ENCODE measurements at regions not wholly inside any gene's neighbourhood (a gene's known extent, or its start where the extent isn't known, plus 50 kb on each side); places are given as distances from the start of the nearest gene placed in this dataset.

DNA sequence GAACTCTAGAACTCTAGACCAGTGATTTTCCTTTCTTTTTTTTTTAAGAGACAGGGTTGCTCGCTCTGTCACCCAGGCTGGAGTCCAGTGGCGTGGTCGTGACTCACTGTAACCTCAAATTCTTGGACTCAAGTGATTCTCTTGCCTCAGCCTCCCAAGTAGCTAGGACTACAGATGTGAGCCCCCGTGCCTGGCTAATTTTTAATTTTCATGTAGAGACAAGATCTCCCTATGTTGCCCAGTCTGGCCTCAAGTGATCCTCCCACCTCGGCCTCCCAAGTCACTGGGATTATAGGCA lies 359.6 kb downstream of the SHQ1 start:
- no peaks in the 10 kb centered on the region for H3K9me2 ChIP-seq (ENCODE audit: insufficient read depth)
- H3K4me2 ChIP-seq, result peak overlapping the region; percentile 62; the same call in 1 of the 2 replicates
- Mint-ChIP-seq H3K27ac (no peak overlapping the region), H3K27me3 (ENCODE audit: insufficient read depth, low read depth, poor library complexity) (peaks cover 18% of the 10 kb centered on the region), H3K9me3 (no peaks in the 10 kb centered on the region), H3K36me3 (ENCODE audit: low read depth) (no peaks in the 10 kb centered on the region), H3K4me3 (no peak overlapping the region), H3K4me1 (peaks cover 30% of the 10 kb centered on the region)
- no peaks in the 10 kb centered on the region for H4K20me1 ChIP-seq (replicated peaks; ENCODE audit: insufficient read depth)
- H2AFZ ChIP-seq, result no peak overlapping the region
- no peaks in the 10 kb centered on the region for H3K36me3 ChIP-seq (ENCODE audit: insufficient read depth)
- H3K4me1 ChIP-seq (ENCODE audit: insufficient read depth), result peaks cover 17% of the 10 kb centered on the region
- no peaks in the 10 kb centered on the region for H3K27me3 ChIP-seq (ENCODE audit: insufficient read depth)
- H3K79me2 ChIP-seq (replicated peaks; ENCODE audit: insufficient read depth), result no peaks in the 10 kb centered on the region
- H3K27ac ChIP-seq (ENCODE audit: low read depth), result no peak overlapping the region
- ATAC-seq, result no peak
- H3K4me3 ChIP-seq, result no peak overlapping the region
- TF ChIP-seq, protein P1, sequence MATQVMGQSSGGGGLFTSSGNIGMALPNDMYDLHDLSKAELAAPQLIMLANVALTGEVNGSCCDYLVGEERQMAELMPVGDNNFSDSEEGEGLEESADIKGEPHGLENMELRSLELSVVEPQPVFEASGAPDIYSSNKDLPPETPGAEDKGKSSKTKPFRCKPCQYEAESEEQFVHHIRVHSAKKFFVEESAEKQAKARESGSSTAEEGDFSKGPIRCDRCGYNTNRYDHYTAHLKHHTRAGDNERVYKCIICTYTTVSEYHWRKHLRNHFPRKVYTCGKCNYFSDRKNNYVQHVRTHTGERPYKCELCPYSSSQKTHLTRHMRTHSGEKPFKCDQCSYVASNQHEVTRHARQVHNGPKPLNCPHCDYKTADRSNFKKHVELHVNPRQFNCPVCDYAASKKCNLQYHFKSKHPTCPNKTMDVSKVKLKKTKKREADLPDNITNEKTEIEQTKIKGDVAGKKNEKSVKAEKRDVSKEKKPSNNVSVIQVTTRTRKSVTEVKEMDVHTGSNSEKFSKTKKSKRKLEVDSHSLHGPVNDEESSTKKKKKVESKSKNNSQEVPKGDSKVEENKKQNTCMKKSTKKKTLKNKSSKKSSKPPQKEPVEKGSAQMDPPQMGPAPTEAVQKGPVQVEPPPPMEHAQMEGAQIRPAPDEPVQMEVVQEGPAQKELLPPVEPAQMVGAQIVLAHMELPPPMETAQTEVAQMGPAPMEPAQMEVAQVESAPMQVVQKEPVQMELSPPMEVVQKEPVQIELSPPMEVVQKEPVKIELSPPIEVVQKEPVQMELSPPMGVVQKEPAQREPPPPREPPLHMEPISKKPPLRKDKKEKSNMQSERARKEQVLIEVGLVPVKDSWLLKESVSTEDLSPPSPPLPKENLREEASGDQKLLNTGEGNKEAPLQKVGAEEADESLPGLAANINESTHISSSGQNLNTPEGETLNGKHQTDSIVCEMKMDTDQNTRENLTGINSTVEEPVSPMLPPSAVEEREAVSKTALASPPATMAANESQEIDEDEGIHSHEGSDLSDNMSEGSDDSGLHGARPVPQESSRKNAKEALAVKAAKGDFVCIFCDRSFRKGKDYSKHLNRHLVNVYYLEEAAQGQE (IDR thresholded peaks at IDR 0.05; ENCODE audit: unreplicated experiment), result no peak
- TF ChIP-seq STAT1 (IDR thresholded peaks at IDR 0.05; ENCODE audit: unreplicated experiment) (no peak), ZNF331 (CRISPR knock-in tag; IDR thresholded peaks at IDR 0.05; ENCODE audit: low read depth) (no peak), NANOG (IDR thresholded peaks at IDR 0.05; ENCODE audit: borderline replicate concordance) (no peak), POLR2AphosphoS5 (IDR thresholded peaks at IDR 0.05; ENCODE audit: low read depth) (no peak), ZNF114 (CRISPR knock-in tag; IDR thresholded peaks at IDR 0.05) (no peak), JUNB (IDR thresholded peaks at IDR 0.05; ENCODE audit: unreplicated experiment) (no peak), EZH2 (IDR thresholded peaks at IDR 0.05; ENCODE audit: low read depth, unreplicated experiment) (no peak), CREB1 (CRISPR knock-in tag; IDR thresholded peaks at IDR 0.05; ENCODE audit: low read depth) (no peak), EZH2phosphoT487 (IDR thresholded peaks at IDR 0.05; ENCODE audit: unreplicated experiment) (no peak)
- TF ChIP-seq, protein P2, sequence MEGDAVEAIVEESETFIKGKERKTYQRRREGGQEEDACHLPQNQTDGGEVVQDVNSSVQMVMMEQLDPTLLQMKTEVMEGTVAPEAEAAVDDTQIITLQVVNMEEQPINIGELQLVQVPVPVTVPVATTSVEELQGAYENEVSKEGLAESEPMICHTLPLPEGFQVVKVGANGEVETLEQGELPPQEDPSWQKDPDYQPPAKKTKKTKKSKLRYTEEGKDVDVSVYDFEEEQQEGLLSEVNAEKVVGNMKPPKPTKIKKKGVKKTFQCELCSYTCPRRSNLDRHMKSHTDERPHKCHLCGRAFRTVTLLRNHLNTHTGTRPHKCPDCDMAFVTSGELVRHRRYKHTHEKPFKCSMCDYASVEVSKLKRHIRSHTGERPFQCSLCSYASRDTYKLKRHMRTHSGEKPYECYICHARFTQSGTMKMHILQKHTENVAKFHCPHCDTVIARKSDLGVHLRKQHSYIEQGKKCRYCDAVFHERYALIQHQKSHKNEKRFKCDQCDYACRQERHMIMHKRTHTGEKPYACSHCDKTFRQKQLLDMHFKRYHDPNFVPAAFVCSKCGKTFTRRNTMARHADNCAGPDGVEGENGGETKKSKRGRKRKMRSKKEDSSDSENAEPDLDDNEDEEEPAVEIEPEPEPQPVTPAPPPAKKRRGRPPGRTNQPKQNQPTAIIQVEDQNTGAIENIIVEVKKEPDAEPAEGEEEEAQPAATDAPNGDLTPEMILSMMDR (conservative IDR thresholded peaks at IDR 0.05; ENCODE audit: low read depth in 2 of 2), result no peak
- TF ChIP-seq, protein P3, sequence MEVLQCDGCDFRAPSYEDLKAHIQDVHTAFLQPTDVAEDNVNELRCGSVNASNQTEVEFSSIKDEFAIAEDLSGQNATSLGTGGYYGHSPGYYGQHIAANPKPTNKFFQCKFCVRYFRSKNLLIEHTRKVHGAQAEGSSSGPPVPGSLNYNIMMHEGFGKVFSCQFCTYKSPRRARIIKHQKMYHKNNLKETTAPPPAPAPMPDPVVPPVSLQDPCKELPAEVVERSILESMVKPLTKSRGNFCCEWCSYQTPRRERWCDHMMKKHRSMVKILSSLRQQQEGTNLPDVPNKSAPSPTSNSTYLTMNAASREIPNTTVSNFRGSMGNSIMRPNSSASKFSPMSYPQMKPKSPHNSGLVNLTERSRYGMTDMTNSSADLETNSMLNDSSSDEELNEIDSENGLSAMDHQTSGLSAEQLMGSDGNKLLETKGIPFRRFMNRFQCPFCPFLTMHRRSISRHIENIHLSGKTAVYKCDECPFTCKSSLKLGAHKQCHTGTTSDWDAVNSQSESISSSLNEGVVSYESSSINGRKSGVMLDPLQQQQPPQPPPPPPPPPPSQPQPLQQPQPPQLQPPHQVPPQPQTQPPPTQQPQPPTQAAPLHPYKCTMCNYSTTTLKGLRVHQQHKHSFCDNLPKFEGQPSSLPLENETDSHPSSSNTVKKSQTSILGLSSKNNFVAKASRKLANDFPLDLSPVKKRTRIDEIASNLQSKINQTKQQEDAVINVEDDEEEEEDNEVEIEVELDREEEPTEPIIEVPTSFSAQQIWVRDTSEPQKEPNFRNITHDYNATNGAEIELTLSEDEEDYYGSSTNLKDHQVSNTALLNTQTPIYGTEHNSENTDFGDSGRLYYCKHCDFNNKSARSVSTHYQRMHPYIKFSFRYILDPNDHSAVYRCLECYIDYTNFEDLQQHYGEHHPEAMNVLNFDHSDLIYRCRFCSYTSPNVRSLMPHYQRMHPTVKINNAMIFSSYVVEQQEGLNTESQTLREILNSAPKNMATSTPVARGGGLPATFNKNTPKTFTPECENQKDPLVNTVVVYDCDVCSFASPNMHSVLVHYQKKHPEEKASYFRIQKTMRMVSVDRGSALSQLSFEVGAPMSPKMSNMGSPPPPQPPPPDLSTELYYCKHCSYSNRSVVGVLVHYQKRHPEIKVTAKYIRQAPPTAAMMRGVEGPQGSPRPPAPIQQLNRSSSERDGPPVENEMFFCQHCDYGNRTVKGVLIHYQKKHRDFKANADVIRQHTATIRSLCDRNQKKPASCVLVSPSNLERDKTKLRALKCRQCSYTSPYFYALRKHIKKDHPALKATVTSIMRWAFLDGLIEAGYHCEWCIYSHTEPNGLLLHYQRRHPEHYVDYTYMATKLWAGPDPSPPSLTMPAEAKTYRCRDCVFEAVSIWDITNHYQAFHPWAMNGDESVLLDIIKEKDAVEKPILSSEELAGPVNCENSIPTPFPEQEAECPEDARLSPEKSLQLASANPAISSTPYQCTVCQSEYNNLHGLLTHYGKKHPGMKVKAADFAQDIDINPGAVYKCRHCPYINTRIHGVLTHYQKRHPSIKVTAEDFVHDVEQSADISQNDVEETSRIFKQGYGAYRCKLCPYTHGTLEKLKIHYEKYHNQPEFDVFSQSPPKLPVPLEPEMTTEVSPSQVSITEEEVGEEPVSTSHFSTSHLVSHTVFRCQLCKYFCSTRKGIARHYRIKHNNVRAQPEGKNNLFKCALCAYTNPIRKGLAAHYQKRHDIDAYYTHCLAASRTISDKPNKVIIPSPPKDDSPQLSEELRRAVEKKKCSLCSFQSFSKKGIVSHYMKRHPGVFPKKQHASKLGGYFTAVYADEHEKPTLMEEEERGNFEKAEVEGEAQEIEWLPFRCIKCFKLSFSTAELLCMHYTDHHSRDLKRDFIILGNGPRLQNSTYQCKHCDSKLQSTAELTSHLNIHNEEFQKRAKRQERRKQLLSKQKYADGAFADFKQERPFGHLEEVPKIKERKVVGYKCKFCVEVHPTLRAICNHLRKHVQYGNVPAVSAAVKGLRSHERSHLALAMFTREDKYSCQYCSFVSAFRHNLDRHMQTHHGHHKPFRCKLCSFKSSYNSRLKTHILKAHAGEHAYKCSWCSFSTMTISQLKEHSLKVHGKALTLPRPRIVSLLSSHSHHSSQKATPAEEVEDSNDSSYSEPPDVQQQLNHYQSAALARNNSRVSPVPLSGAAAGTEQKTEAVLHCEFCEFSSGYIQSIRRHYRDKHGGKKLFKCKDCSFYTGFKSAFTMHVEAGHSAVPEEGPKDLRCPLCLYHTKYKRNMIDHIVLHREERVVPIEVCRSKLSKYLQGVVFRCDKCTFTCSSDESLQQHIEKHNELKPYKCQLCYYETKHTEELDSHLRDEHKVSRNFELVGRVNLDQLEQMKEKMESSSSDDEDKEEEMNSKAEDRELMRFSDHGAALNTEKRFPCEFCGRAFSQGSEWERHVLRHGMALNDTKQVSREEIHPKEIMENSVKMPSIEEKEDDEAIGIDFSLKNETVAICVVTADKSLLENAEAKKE (CRISPR knock-in tag; IDR thresholded peaks at IDR 0.05), result no peak
- TF ChIP-seq, protein P4, sequence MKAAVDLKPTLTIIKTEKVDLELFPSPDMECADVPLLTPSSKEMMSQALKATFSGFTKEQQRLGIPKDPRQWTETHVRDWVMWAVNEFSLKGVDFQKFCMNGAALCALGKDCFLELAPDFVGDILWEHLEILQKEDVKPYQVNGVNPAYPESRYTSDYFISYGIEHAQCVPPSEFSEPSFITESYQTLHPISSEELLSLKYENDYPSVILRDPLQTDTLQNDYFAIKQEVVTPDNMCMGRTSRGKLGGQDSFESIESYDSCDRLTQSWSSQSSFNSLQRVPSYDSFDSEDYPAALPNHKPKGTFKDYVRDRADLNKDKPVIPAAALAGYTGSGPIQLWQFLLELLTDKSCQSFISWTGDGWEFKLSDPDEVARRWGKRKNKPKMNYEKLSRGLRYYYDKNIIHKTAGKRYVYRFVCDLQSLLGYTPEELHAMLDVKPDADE (IDR thresholded peaks at IDR 0.05), result no peak
- DNase-seq (ENCODE audit: low spot score), result no peak
- H3F3A ChIP-seq (replicated peaks; ENCODE audit: low read depth), result no peaks in the 10 kb centered on the region
